ENCODE measurements at regions not wholly inside any gene's neighbourhood (a gene's known extent, or its start where the extent isn't known, plus 50 kb on each side); places are given as distances from the start of the nearest gene placed in this dataset.
"Not testable (repeated sequence)": the region's sequence is repeated elsewhere in the genome, so short reads cannot be mapped to it uniquely, and the experiment has no call there.

DNA sequence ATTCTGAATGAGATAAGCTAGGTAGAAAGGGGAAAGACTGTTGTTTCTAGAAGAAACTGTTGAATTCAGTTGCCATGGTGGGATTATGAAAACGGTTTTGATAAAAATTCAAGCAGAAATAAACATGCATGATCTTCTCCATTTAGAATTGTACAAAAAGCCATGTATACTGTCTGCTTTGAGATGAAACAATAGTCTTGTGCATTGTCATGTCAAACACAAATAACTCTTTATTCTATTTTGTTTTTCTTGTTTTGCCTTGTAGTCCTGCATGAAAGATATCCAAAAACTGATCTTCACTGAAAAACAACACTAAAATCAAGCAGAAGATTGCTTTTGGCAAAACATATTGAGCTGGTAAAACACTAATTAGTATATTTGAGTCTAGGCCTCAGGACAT is 659.9 kb downstream of the LTN1 start:
- DNase-seq = no peak

DNA sequence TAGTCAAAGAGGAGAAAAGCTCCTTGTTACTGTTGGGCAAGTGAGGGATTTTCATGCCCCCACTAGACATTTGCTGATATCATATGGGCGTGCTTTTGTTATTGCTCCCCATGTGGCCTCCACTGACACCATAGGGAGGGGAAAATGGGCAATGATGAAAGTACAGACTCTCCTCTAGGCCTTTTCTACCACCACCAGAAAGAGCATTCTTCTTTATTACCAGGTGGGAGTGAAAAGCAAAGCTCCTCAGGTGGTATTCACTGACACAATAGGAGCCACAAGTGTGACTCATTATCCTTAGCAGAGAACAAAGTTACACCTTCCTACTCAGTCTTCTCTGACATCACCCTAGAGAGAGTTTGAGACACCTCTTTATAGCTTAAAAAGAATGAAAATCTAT is 667.1 kb downstream of the LTN1 start:
- no peak for DNase-seq

DNA sequence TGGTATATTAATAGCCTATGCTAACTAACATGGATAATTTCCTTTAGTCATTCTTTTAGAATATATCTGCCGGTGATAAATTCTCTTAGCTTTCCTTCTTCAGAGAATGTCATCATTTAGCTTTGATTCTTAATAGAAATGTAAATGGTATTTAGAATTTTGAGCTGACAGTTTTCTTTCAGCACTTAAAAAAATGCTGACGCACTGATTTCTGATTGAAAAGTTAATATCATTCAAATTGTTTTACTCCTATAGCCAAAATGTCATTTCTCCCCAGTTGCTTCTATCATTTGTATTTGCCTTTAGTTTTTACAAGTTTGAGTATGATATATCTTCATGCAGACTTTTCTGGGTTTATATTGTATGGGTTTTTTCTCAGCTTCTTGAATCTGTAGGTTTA is 668.0 kb downstream of the LTN1 start:
- DNase-seq = no peak

DNA sequence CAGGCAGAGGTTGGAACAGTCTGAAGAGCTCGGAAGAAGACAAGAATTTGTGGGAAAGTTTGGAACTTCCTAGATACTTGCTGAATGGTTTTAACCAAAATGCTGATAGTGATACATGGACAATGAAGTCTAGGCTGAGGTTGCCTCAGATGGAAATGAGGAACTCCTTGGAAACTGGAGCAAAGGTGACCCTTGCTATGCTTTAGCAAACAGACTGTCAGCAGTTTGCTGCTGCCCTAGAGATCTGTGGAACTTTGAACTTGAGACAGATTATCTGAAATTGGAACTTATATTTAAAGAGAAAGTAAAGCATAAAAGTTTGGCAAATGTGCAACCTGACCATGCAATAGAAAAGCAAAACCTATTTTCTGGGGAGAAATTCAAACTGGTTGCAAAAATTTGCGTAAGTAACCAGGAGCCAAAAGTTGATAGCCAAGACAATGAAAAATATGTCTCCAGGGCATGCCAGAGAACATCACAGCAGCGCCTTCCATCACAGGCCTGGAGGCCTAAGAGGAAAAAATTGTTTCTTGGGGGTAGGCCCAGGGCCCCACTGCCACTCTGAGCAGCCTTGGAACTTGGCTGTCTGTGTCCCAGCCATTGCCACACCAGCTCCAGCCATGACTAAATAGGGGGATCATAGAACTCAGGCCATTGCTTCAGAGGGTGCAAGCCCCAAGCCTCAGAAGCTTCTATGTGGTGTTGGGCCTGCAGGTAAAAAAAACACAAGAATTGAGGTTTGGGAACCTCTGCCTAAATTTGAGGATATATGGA is 675.3 kb downstream of the LTN1 start:
- DNase-seq = no peak

DNA sequence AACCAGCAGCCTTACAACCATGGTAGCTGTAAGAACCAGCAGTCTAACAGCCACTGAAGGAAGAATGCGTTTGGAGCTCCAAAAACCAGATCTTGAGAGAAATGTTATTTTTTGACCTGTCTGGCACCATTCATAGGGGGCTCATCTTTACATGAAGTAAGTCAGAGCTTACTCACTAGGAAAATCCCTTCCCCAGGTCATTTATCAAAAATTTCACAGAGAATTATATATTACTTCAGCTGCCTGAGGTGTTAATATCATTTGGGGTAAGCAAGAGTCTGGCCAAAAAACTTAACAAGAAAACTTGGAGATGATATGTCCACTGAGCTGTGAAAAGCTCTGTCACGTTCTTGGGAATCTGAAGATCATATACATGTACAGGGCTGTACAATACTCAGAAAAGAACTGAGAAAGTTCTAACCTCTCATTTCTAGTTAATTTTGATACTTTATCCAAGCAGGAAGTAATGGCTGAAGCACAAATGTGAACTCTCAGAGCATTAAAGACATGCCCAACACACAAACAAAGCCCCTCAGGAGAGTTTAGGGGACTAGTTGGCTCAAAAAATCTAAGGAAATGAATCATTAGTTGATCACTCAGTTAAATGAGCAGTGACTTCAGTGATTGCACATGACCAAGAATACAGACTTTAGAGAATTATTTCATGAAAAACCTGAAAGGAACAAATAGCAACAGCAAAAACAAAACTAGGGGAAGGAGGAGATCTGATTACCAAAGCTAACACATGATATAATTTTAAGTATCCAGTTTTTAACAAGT is 681.1 kb downstream of the LTN1 start:
- no peak for DNase-seq

DNA sequence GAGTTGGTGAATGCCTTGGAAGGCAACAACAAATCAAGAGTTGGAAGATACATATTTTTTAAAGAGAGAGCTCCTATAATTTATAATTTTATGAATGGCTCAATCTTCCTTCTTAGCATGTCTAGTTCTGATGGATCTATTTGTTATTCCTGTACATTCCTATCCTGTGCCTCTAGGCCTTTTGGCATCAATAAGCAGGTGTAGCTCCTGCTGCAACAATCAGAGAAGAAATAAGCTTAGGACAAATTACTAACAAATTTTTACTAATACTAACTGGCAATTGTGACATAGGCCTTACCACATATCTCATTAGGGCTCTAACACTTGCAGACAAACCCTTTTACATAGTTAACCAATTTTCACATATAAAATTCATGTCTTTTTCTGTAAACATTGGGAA is 682.0 kb downstream of the LTN1 start:
- DNase-seq = no peak

DNA sequence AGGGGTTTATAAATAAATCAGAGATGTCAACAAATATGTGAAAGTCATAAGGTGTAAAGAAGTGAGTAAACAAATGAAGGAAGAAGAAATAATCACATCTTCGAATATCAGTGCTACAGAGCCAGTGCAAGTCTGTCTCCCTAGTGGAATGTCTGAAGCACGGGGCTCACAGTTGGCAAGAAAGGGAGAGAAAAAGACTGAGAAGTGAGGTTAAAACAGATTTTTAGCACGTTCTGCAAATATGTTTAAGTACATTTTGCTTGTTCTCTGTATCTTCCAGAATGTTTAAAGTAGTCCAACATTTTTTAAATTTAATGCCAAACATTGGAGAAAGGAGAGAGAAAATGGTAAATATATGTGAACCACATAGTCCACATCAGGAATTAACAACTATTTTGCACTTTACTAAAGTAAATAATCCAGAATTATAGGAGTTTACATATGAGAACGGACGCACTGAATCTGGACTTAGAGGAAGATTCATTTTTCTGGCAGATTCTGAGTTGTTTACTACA is 682.4 kb downstream of the LTN1 start:
- DNase-seq = no peak

DNA sequence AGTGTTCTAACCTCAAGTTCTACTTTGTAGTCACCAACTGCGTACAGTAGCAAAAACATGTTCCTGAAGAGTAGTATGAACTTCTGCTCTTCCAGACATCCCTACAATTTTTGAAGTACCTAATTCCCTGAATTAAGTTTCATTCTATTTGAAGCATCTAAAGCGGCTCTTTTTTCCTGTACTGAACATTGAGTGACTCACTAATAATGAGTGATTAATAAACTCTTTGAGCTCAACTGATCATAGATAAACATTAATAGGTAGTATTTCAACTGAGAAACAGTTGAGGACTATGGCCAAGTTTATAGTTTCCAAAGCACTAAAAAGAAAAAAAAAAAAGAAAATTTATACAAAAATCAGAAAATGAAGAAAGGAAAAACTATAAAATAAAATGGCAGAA is 683.1 kb downstream of the LTN1 start:
- no peak for DNase-seq

DNA sequence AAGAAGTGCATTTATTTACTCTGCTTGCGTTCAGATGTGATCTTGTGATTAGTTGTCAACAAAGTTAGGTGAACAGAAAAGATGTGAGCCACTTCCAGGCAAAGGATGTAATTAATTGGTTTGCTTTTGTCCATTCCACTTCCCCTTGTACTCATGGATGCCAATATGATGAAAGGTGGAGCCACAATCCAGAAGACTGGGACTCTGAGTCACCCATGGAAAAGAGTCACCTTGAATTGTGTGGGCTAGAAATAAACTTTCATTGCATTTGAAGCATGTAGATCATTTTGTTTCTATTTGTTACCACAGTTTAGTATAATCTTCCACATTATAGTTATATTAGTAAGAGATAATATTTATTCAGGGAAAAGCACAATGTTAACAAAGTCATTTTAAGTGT is 684.2 kb downstream of the LTN1 start:
- DNase-seq = no peak

DNA sequence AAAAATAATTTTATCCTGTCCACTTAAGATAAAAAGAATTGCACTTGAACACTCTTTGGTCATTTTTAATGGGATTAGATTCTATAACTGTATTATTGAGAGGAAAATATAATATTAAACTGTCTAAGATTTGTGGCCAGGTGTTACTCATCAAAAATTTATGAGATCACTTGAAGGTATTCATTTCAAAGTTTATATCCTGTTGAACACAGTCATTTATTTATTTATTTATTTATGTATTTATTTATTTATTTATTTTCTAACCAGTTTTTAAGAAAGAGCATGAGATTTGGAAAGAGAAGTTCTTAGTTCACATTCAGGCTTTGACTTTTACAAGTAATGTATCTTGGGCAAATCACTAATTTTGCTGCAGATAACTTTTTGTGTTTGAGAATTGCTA is 692.7 kb downstream of the LTN1 start:
- no peak for DNase-seq

DNA sequence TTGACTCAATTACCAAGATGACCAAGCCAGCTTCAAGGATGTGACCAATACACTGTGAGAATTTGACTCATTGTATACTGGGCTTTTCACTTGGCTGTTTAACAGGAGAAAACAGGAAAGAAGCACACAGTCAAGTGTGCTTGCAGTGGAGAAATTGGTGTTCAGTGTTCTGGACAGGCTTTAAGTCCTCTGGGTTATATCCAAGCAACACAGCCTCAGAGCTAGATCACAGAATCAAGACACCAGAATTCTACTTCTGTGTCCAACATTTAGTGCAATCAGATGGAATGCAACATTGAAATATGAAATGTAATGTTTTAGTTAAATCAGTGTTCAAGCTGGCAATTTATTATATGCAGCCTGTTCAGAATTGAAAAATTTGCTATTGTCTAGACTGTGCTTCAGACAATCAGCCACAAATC is 694.4 kb downstream of the LTN1 start:
- DNase-seq = no peak

DNA sequence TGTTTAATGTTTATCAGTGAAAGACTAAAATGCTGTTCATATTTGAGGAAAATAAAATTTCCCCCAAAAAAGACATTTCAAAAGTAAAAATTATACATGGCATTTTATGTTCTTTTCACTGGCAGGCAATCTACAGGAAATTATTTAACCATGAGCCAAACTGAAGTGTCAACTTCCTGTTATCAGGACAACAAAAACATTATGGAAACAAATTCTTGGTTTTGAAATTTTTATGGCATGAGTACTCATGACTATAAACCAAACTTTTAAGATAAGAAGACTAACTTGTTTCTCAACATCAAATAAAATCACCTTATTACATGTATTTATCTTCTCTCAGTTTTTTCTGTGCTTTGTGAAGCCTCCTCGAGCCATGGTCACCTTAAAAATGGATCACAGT is 698.6 kb downstream of the LTN1 start:
- no peak for DNase-seq

DNA sequence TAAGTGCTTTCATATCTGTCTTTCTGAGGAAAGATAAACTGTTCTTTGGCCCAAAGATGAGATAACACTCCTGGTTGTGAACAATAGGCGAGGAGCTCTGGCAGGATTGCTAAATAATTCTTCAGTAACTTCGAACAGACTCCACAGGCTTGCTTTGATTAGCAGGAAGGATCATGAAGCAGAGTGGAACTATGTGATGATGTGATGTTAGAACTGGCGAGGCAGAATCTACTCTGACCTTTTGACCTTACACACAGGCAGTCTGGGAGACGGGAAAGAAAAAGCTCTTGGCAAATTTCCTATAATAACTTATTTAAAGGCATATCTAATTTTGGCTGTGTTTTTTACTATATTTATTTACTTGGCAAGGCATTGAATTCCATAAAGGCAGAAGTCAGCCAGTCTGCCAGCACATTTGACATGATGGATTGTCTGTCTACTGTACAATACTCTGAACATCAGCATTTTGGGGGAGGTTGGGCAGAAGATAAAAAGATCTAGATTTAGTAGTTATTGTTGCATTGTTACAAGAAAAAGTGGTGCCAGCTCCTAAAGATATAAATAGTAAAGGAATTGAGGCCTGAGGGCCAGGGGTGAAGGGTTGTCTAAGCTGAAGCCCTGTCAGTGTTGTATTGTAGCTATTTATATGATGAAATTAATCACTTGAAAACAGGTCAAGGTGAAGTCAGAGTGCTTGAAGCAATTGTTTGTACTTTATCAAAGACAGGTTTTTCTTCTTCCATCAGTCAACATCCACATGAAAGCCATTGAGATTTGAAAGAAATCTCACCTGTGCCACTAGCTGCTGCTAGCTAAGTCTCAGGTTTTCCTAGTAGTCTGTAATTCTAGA is 708.8 kb downstream of the LTN1 start:
- no peak for DNase-seq

DNA sequence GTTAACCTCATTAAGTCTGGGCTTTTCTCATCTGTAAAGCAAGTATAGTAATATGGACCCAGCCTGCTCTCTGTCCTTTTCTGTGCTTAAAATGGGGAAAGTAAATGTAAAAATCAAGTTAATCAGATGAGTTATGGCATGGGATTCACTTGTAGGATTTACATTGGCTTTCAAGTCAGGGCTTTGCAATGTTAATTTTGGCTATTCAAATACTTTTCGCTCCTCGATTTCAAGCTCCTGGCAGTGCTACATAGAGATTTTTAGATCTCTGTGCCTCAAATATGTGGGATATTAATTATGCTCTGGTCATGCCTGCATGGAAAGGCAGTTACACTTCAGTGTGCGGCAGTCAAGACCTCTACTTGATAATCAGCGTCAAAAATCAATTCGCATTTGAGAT is 709.8 kb downstream of the LTN1 start:
- DNase-seq = no peak

DNA sequence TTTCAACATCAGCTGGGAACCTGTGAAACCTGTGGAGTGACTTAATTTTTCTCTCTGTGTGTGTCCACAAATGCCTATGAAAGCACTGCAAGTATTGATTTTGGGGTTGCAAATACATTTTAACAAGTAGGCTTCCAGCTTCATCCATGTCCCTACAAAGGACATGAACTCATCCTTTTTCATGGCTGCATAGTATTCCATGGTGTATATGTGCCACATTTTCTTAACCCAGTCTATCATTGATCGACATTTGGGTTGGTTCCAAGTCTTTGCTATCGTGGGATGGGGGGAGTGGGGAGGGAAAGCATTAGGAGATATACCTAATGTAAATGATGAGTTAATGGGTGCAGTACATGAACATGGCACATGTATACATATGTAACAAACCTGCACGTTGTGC is 711.3 kb downstream of the LTN1 start:
- DNase-seq = not testable (repeated sequence)

DNA sequence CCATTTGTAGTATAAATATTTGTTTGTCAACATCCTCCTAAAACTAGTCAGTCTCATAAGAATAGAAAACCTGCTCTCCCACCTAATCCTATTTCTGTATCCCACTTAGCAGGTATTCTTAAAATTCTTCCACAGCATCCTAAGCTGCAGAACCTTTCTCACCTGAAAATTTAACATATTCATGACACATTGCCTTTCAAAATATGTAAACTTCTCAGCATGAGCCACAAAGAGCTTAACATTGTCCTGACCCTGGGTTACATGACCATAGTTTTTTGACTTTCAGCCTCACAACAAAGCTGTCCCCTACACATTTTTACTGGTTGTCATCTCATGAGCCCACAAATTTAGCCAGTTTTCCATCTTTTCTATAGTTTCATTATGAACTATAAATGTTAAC is 712.1 kb downstream of the LTN1 start:
- no peak for DNase-seq

DNA sequence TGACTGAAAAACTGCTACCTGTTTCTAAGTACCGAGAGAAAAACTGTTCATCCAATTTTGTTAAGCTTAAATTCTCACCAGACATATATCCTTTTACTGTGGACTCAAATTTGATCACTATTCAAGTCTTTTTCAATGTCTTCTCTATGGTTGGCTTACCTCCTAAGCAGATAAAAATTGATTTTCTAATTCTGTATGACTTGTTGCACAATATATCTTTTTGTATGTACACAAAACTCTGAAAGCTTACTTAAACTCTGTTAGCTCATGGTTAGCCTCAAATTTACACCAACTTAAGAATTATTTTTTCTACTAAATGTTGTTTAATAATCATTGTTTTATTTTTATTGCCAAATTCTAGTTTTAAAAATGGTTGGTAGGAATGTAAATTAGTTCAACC is 715.4 kb downstream of the LTN1 start:
- DNase-seq = no peak

DNA sequence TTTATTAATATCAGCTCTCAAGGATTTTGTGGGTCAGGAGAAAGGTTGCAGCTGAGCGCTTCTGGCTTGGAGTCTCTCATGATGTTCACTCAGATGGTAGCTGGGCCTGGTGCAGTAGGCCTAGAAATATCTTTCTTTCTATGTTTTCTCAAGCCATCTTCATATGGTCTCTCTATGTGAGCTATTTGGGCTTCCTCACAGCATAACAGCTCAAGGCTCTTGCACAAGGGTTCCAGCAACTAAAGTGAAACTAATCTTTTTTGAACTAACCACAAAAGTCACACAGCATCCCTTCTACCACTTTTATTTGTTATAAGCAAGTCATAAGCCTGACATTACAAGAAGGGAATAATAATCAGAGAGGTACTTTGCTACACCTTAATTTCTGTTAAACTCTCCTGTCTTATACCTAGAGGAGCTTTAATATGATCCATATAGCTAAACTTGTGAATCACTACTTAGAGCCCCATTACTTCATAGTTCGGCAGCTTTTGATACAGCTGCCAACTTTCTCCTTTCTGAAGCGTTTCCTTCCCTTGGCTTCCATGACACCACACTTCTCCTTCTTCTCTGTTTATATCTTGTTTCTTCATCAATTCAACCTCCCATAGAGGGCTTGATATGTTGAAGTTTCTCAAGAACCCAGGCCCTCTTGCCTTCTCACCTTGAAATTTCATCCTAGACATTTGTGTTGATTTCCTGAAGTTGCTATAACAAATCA is 720.2 kb downstream of the LTN1 start:
- DNase-seq = no peak

DNA sequence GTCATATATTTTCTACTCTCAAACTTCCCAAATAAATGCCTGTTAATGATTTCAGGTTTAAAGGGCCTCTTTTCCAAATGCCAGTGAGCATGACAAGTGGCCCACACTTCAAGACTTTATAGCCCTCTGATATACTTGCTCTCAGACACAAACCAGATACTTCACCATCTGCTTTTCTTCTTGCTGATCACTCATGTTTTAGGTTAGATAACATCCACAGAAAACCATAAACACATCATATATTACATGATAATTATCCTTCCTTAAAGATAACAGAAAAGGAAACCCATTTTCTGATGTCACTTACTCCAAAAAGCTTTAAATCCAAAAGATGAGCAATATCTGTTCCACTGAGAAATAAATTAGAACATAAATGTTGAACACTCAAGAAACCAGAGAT is 723.5 kb downstream of the LTN1 start:
- no peak for DNase-seq

DNA sequence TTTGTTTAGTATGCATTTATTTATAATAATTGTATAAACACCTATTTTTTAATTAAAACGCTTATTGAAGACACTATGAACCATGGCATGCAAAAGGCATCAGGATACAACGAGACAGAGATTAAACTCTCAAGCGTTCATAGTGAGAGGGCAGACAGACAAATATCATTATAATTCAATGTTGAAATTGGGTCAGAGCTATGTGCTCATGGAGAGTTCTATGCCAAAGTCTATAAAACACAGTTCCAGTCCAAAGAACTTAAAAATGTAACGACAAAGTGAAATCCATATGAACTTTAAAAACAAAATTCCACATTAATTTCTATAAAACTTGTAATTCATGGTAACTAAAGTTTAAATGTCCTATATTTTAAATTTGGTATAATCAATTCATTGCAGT is 724.0 kb downstream of the LTN1 start:
- DNase-seq = no peak

DNA sequence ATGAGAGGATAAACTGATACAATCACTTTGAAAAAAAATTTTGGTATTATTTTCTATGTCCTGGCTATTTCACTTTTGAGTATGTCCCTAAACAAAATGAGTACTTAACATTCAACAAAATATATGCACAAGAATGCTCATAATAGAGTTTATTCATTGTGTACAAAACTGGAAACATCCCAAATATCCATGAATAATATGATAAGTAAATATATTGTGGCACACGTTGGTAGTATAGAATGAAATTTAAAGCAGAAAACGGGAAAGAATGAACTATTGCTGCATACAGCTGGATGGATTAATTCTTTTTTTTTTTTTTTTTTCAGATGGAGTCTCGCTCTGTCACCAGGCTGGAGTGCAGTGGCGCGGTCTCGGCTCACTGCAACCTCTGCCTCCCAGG is 725.2 kb downstream of the LTN1 start:
- DNase-seq = no peak

DNA sequence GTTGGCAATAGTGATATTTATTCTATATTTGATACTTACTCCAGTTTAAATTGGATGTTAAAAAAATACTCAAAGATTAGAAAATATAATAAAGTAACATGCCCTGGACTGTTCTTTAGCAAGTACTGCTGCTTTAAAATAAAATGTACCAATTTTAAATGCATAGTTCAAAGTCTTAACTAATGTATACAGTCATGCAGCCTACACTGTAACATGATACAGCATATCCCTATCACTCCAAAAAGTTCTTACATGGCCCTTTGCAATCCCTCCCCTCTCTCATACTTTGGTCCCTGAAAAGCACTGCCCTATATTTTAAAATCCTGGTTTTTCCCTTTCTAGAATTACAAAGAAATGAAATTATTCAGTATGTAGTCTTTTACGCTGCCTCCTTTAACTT is 726.6 kb downstream of the LTN1 start:
- no peak for DNase-seq

DNA sequence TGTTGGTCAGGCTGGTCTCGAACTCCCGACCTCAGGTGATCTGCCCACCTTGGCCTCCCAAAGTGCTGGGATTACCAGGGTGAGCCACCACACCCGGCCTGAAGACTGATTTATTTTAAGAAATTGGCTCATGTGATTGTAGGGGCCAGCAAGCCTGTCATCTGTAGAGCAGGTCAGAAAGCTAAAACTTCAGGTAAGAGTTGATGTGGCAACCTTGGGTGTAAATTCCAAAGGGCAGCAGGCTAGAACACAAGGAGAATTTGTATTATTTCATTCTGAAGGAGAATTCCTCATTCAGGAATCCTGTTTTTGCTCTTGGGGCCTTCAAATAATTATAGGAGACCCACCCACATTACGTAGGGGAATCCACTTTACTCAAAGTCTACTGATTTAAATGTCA is 728.7 kb downstream of the LTN1 start:
- no peak for DNase-seq

Measured in activated CD4-positive, alpha-beta T cell treated with anti-CD3 and anti-CD28 coated beads, Interleukin-2, amount 50 U/mL, for 4 hours (primary cell).